ENCODE measurements at regions not wholly inside any gene's neighbourhood (a gene's known extent, or its start where the extent isn't known, plus 50 kb on each side); places are given as distances from the start of the nearest gene placed in this dataset.

- H3K27me3 Mint-ChIP-seq (ENCODE audit: low read depth in 3 of 3) = peaks cover 12 to 20% (median 14%) of the 10 kb centered on the region in 3 donors
- Histone ChIP-seq H3K79me2 (ENCODE audit: insufficient read depth, low read length) (no peaks in the 10 kb centered on the region), H3K4me1 (ENCODE audit: control insufficient read depth in 1 of 2, insufficient read depth in 2 of 2, low read length in 2 of 2) (no peaks in the 10 kb centered on the region), H3K4me2 (replicated peaks; ENCODE audit: extremely low read depth, low read length, poor library complexity, severe bottlenecking) (no peak overlapping the region), H3K27me3 (ENCODE audit: control insufficient read depth in 2 of 2, insufficient read depth in 2 of 2, low read length in 2 of 2) (peaks cover 3 to 4% of the 10 kb centered on the region in 2 donors), H4K20me1 (ENCODE audit: insufficient read depth, low read length) (no peaks in the 10 kb centered on the region), H2AFZ (ENCODE audit: insufficient read depth, low read depth, low read length, poor library complexity, severe bottlenecking) (no peak overlapping the region), H3K36me3 (replicated peaks in 1 of 2; ENCODE audit: control insufficient read depth in 1 of 2, insufficient read depth in 2 of 2, low read length in 2 of 2) (no peaks in the 10 kb centered on the region), H3K9ac (ENCODE audit: insufficient read depth, low read length, poor library complexity, severe bottlenecking) (no peak overlapping the region), H3K4me3 (replicated peaks in 1 of 3; ENCODE audit: low read depth in 2 of 3, low read length in 3 of 3) (no peak overlapping the region), H3K9me3 (replicated peaks in 1 of 2; ENCODE audit: control insufficient read depth in 1 of 2, insufficient read depth in 1 of 2, low read length in 2 of 2) (no peaks in the 10 kb centered on the region), H3K27ac (ENCODE audit: low read depth in 1 of 2, low read length in 2 of 2) (no peak overlapping the region)
- no peaks in the 10 kb centered on the region for H3K4me1 Mint-ChIP-seq
- no peak overlapping the region for H3K27ac Mint-ChIP-seq
- 100% methylated on average over 1 of the region's 4 CpGs for WGBS (ENCODE audit: insufficient coverage)
- no peak for TF ChIP-seq CTCF (IDR thresholded peaks at IDR 0.05)
- H3K9me3 Mint-ChIP-seq = peaks cover 0 to 2% (median 0%) of the 10 kb centered on the region in 7 donors
- no peak for DNase-seq
- intact Hi-C loops (cut with micrococcal nuclease) = no loop called here
- H3K36me3 Mint-ChIP-seq = no peaks in the 10 kb centered on the region
- no peak overlapping the region for H3K4me3 Mint-ChIP-seq
These were observed 260.6 kb upstream of the TNP1 start for GRCh38 chr2:217120429-217120828.

GRCh38 chr2:217118559-217119284 lies 258.9 kb upstream of the TNP1 start:
- peaks cover 0 to 2% (median 0%) of the 10 kb centered on the region in 7 donors for H3K9me3 Mint-ChIP-seq
- H3K4me2 ChIP-seq (replicated peaks; ENCODE audit: extremely low read depth, low read length, poor library complexity, severe bottlenecking) = no peak overlapping the region
- H3K9me3 ChIP-seq (replicated peaks in 1 of 2; ENCODE audit: control insufficient read depth in 1 of 2, insufficient read depth in 1 of 2, low read length in 2 of 2) = no peaks in the 10 kb centered on the region
- no peak overlapping the region for H3K27ac Mint-ChIP-seq
- no peak overlapping the region for H3K27ac ChIP-seq (ENCODE audit: low read depth in 1 of 2, low read length in 2 of 2)
- no peak for TF ChIP-seq CTCF (IDR thresholded peaks at IDR 0.05)
- peaks cover 5 to 18% (median 9%) of the 10 kb centered on the region in 3 donors for H3K27me3 Mint-ChIP-seq (ENCODE audit: low read depth in 3 of 3)
- H3K9ac ChIP-seq (ENCODE audit: insufficient read depth, low read length, poor library complexity, severe bottlenecking) = no peak overlapping the region
- H3K27me3 ChIP-seq (ENCODE audit: control insufficient read depth in 2 of 2, insufficient read depth in 2 of 2, low read length in 2 of 2) = peaks cover 3 to 4% of the 10 kb centered on the region in 2 donors
- no peaks in the 10 kb centered on the region for H4K20me1 ChIP-seq (ENCODE audit: insufficient read depth, low read length)
- H3K36me3 ChIP-seq (replicated peaks in 1 of 2; ENCODE audit: control insufficient read depth in 1 of 2, insufficient read depth in 2 of 2, low read length in 2 of 2) = no peaks in the 10 kb centered on the region
- no peaks in the 10 kb centered on the region for H3K4me1 ChIP-seq (ENCODE audit: control insufficient read depth in 1 of 2, insufficient read depth in 2 of 2, low read length in 2 of 2)
- H3K4me3 ChIP-seq (replicated peaks in 1 of 3; ENCODE audit: low read depth in 2 of 3, low read length in 3 of 3) = no peak overlapping the region
- no peaks in the 10 kb centered on the region for H3K4me1 Mint-ChIP-seq
- 95% methylated on average over 3 of the region's 7 CpGs for WGBS (ENCODE audit: insufficient coverage)
- H3K79me2 ChIP-seq (ENCODE audit: insufficient read depth, low read length) = no peaks in the 10 kb centered on the region
- intact Hi-C loops (cut with micrococcal nuclease) = no loop called here
- no peaks in the 10 kb centered on the region for H3K36me3 Mint-ChIP-seq
- H3K4me3 Mint-ChIP-seq = no peak overlapping the region
- no peak for DNase-seq
- H2AFZ ChIP-seq (ENCODE audit: insufficient read depth, low read depth, low read length, poor library complexity, severe bottlenecking) = no peak overlapping the region

All from CD14-positive monocyte (primary cell).